ENCODE measurements at regions not wholly inside any gene's neighbourhood (a gene's known extent, or its start where the extent isn't known, plus 50 kb on each side); places are given as distances from the start of the nearest gene placed in this dataset.
"Not testable (repeated sequence)": the region's sequence is repeated elsewhere in the genome, so short reads cannot be mapped to it uniquely, and the experiment has no call there.

DNA sequence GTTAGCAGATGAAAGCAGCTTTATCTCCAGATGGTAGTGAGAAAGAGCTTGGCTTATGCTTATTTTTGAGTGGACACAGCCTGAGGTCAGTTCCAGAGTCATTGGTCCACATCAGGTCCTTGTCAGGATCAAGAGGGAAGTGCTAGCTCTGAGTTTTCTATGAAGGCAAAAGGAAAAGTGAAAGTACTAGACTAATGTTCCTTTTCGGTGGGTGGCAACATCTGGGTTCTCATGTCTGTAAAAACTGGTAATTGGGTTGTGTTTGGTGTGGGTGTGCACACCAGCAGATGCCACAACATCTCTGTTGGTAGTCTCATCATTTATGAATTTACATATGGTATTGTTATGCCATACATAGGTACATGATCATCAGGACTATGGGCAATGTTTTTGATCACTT is 210.5 kb downstream of the PWWP3B start:
- DNase-seq, result peak in 1 of 6 experiments; percentile 1

DNA sequence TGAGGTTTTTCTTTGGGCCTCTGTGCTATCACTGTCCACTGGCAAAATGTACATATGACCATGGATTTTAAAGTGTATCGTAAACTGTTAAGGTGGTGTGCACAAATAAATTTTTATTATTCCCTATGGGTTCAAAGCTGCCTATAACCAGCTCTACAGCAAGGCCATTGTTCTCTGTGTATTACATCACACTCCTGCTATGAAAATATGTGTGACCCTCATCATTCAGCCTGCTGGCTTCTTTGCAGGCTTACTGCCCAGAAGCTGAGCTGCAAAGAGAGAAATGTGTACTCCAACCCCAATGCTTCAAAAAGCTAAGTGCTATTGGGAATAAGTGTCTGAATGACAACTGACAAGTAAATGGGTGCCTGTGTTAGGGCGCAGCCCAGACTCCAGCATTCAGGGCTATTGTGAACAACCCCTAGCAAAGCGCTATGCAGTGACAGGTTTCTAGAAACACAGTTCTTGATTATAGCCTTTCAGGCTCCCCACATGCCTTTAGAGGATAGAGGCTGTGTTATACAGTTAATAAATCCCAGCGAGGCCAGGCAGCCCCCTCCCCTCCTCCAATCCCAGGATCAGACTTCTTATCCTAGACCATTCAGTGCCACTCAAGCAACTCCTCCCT is 220.4 kb upstream of the RADX start:
- DNase-seq, result no peak

DNA sequence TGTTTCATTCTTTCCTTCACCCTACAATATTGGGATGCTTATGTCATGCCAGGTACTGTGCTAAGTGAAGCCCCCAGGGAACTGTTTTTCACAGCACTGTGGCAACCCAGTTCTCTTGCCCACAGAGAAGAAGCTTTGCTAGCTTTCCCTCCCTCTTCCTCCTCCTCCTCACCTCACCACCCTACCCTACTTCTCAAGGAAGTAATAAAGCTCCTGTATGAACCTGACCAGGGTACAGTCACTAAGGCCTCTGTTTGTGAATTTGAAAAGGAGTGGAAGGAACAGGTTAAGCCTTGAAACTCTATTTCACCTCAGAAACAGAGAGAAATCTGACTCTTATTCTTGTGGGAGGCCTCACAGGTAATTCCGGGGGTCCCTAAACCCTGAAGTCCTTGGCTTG is 219.4 kb upstream of the RADX start:
- DNase-seq, result no peak

GRCh38 chrX:106397788-106398538 is 213.8 kb upstream of the RADX start:
- DNase-seq, result no peak

DNA sequence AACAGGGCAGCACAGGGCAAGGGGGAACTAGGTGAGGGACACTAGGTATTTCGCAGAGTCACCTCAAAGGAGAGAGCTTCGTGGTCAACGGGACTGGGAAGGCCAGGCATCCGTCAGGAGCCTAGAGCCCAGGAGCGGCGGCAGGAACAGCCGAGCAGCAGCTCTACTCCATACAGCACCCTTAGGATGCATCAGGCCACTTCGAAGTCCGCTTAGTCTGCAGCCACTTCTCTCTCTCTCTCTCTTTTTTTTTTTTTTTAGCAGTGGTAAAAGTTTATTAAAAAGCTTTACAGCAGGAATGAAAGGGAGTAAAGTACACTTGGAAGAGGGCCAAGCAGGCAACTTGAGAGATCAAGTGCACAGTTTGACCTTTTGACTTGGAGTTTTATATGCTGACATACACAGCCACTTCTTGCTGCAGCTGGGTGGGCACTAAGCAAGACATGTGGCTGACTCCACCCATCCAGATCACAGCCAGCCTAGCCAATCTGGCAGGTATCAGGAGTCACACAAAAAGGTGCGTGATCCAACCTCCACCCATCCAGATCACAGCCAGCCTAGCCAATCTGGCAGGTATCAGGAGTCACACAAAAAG is 209.7 kb upstream of the RADX start:
- DNase-seq, result no peak

DNA sequence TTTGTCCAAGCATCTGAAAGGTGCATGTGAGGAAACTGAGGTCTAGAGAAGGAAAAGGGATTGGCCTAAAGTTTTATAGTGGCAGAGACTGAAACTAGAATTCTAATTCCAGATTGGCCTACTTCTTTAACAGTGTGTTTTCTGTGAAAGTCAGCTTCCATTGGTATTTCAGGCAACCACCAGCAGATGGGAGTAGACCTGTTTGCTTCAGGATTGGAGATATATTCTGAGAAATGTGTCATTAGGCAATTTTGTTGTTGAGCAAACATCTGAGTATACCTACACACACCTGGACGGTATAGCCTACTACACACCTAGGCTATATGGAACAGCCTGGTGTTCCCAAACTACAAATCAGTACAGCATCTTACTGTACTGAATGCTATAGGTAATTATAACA is 207.3 kb upstream of the RADX start:
- DNase-seq, result no peak

DNA sequence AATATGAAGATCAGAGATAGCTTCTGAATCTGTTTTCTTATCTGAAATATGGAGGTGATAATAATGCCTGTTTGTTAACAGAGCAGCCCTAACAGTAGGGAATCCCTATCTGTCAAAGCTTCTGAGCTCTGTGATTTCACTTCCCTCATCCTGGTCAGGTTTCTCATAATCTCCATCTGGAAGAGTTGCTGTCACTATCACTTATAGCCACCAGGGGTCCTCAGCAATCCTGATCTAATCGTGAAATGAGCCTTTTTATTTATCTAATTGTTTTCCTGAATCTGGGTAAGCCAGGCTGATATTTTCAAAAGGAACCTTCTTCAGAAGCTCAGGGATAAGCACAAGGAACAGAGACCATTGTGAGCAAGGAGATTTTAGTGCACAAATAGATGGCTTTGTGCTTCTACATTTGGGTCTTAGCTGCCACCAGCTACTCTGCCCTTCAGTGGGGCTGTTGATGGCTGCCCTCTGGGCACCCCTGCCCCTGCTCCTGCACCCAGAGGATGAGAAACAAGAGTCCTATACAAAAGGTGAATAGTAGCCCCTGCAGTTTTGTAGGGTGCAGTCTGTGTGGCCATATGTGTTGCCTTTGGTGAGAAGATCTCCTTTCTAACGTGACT is 196.4 kb upstream of the RADX start:
- DNase-seq, result no peak

DNA sequence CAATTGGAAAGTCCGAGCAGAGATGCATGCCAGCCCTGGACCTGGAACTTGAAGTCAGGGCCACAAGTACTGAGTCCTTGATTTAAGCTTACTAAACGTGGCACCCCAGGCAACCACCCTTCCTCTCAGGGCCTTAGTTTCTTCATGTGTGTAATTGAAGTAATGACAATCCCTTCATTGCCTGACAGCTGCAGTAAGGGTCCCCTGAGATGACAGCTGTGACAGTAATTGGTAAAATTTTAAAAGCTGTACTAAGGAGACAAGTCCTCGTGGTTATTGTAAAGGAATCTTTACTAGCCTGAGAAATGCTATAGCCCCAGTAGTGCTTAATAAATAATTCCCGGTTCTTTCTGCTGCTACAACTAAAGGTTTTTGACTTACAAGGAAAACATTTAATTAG is 175.1 kb upstream of the RADX start:
- DNase-seq, result no peak

GRCh38 chrX:106437407-106437806 is 174.4 kb upstream of the RADX start:
- DNase-seq, result no peak

- DNase-seq, result no peak
These were observed 161.4 kb upstream of the RADX start for GRCh38 chrX:106450405-106450804.

- DNase-seq, result no peak
These were observed 159.8 kb upstream of the RADX start for GRCh38 chrX:106451933-106452332.

- no peak for DNase-seq
These were observed 156.8 kb upstream of the RADX start for GRCh38 chrX:106454991-106455390.

GRCh38 chrX:106457802-106458201 is 154.0 kb upstream of the RADX start:
- DNase-seq, result no peak

DNA sequence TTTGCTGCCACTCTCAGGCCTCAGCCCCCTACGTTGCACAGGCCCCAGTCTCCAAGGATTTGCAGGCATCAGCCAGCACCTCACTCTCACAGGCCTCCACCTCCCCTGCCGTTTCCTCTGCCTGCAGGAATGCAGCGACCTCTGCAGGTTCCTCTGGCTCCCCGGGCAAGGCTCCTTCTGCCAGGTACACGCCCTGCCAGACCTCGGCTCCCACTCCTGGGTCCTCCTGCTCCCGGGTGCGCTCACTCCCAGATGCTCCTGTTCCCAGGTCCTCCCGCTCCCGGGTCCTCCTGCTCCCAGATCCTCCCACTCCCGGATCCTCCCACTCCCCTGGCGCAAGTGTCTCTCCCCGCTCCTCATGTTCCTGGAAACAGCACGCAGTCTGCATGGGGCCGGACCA is 144.4 kb upstream of the RADX start:
- DNase-seq, result no peak

- no peak for DNase-seq
These were observed 143.8 kb upstream of the RADX start for GRCh38 chrX:106467943-106468342.

- no peak for DNase-seq
These were observed 143.3 kb upstream of the RADX start for GRCh38 chrX:106468433-106468832.

DNA sequence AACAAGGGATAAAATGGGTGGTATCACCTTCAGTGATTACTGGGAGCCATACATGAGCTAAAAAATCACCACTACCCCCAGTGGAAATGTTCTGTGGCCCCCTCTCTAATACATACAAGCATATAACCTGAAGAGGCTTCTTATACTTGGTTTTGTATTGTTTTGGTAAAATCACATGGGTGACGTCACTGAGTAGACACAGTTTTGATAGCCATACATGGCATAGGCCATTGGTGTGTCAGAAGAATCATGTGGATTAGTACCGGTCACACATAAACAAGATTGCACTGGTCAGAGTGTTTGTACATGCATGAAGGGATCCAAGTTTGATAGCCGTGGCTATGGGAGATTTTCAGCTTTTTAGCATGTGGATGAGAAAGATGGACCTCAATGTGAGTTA is 131.9 kb upstream of the RADX start:
- DNase-seq, result no peak

- peak in 3 of 6 experiments; percentile 1 to 60 (median 45) for DNase-seq
These were observed 130.4 kb upstream of the RADX start for GRCh38 chrX:106481341-106481740.

DNA sequence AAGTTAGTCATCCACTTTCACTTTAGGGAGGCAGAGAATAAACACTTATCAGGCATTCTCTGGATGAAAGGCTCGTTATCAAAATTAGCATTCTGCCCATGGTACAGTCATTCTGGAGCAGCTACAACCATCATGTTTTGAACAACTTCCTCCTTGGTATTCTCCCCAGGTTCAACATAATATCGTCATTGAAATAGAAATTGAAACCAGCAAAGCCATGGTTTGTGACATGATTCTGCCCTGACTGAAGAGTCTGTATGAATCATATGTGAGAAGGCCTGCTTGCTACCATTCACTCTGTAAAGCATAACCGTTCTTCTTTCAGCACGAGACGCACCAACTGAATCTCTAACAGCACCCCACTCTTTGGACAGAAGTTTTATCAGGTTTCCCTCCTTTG is 127.5 kb upstream of the RADX start:
- peak in 3 of 6 experiments; percentile 4 to 33 (median 15) for DNase-seq

- not testable (repeated sequence) for DNase-seq
These were observed 118.5 kb upstream of the RADX start for GRCh38 chrX:106493210-106493816.

DNA sequence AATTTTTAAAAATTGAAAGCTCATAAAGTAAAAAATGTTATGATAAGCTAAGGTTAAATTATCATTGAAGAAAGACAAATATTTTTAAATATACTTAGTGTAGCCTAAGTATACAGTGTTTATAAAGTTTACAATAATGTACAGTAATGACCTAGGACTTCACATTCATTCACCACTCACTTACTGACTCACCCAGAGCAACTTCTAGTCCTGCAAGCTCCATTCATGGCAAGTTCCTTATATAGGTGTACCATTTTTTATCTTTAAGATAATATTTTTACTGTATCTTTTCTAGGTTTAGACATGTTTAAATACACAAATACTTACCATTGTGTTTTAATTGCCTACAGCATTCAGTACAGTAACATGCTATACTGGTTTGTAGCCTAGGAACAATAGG is 112.3 kb upstream of the RADX start:
- DNase-seq, result no peak

- DNase-seq, result no peak
These were observed 100.9 kb upstream of the RADX start for GRCh38 chrX:106510713-106511403.
